ENCODE measurements at regions not wholly inside any gene's neighbourhood (a gene's known extent, or its start where the extent isn't known, plus 50 kb on each side); places are given as distances from the start of the nearest gene placed in this dataset.

DNA sequence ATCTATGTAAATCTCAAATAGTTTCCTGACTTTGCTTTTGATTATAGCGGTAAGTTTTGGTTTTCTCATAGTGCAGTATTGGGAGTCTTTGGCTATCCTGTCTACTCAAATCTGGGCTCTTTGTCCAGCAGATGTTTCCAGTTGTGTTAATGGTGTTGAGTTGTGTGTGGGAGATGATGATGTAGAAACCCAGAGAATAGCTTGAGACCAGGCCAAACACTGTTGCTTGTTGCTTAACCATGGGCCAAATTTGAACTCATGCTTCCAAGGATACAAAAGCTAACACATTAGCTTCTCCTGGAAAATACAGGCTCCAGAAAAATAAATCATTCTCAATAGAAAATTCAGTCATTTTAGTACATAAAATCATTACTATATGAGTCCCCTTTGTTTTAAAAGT, 82.6 kb upstream of the GYPA start:
- TF ChIP-seq JUN (IDR thresholded peaks at IDR 0.05; ENCODE audit: low read depth, low read length) (no peak), POLR2A (IDR thresholded peaks at IDR 0.05; ENCODE audit: control extremely low read depth in 1 of 2, low read depth in 2 of 2, low read length in 2 of 2) (no peak)

Measured in H1 (cell line).